Smooth muscle cell (in vitro differentiated cells): ENCODE measurements at regions not wholly inside any gene's neighbourhood (a gene's known extent, or its start where the extent isn't known, plus 50 kb on each side); places are given as distances from the start of the nearest gene placed in this dataset.
"Not testable (repeated sequence)": the region's sequence is repeated elsewhere in the genome, so short reads cannot be mapped to it uniquely, and the experiment has no call there.

ENCODE experiments used
- DNase-seq: peaks from one replicate; lab custom pipeline; 2025; ENCODE audit not compliant: unreplicated experiment; lab: John Stamatoyannopoulos, UW
- H2AFZ ChIP-seq: fragments of 200-600 bp; sonication (generic); 2 replicates; pipeline ENCODE4 v1.6.0; 2016; ENCODE audit warnings: antibody characterized with exemption, low read depth, mild to moderate bottlenecking
- H3F3A ChIP-seq: fragments of 200-600 bp; sonication (generic); 2 replicates; pipeline ENCODE4 v1.6.0; 2017; ENCODE audit warnings: antibody characterized with exemption, low read depth
- H3K27ac ChIP-seq: fragments of 200-600 bp; sonication (generic); 2 replicates; pipeline ENCODE4 v1.5.1; 2016; ENCODE audit warnings: low read depth, mild to moderate bottlenecking
- H3K27me3 ChIP-seq: fragments of 200-600 bp; sonication (generic); 2 replicates; pipeline ENCODE4 v1.6.1; 2016; ENCODE audit warnings: low read depth, mild to moderate bottlenecking
- H3K36me3 ChIP-seq: fragments of 200-600 bp; sonication (generic); 2 replicates; pipeline ENCODE4 v1.5.1; 2016; ENCODE audit warnings: low read depth
- H3K4me1 ChIP-seq: fragments of 200-600 bp; sonication (generic); 2 replicates; pipeline ENCODE4 v1.5.1; 2016; ENCODE audit warnings: low read depth
- H3K4me2 ChIP-seq: fragments of 200-600 bp; sonication (generic); 2 replicates; pipeline ENCODE4 v1.6.0; 2016; ENCODE audit warnings: mild to moderate bottlenecking
- H3K4me3 ChIP-seq: fragments of 200-600 bp; sonication (generic); 2 replicates; pipeline ENCODE4 v1.5.1; 2016; ENCODE audit warnings: mild to moderate bottlenecking
- H3K79me2 ChIP-seq: fragments of 200-600 bp; sonication (generic); 2 replicates; pipeline ENCODE4 v1.6.0; 2016; ENCODE audit warnings: low read depth, mild to moderate bottlenecking
- H3K9ac ChIP-seq: fragments of 200-600 bp; sonication (generic); 2 replicates; pipeline ENCODE4 v1.6.0; 2016; ENCODE audit warnings: low read depth
- H3K9me3 ChIP-seq: fragments of 200-600 bp; sonication (generic); replicated peaks from 2 replicates; pipeline ENCODE4 v1.5.1; 2016; ENCODE audit warnings: low read depth
- H4K20me1 ChIP-seq: fragments of 200-600 bp; sonication (generic); 2 replicates; pipeline ENCODE4 v1.6.0; 2016; ENCODE audit warnings: low read depth
- WGBS: methylation state at CpG from one replicate; pipeline ENCODE4 v1.1.7; 2016; ENCODE audit warnings: low lambda C conversion rate; 5-methylcytosine and 5-hydroxymethylcytosine counted together
- TF ChIP-seq, protein P1 (sequence below): fragments of 200-600 bp; sonication (generic); IDR thresholded peaks from 2 replicates; pipeline ENCODE4 v1.5.1; 2017; ENCODE audit warnings: borderline replicate concordance, mild to moderate bottlenecking, antibody characterized with exemption; ENCODE audit not compliant: insufficient read depth, poor library complexity, severe bottlenecking

DNA sequence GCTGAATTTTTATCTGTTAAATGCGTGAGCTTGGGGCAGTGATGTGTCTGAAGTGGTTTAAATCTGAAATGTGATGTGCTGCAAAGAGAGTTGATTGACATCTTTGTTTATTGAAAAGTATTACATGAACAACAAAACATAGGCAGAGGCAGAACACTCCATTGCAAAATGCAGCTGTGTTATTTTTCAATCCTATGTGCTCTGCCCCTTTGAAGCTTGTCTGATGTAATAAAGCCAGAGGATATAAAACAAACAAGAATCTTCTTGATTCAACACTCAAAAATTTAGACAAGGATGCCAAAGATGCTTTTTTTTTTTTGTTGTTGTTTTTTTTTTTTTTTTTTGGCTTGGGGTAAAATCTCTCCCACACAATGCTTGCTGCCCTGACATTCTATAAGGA, 482.4 kb upstream of the MMS22L start:
- Histone ChIP-seq H3K27ac (no peak overlapping the region), H3K79me2 (no peaks in the 10 kb centered on the region), H3F3A (no peaks in the 10 kb centered on the region), H2AFZ (no peak overlapping the region), H3K36me3 (no peaks in the 10 kb centered on the region), H3K4me3 (no peak overlapping the region), H3K4me1 (no peaks in the 10 kb centered on the region), H3K27me3 (no peaks in the 10 kb centered on the region), H4K20me1 (no peaks in the 10 kb centered on the region), H3K9ac (no peak overlapping the region), H3K4me2 (no peak overlapping the region), H3K9me3 (no peaks in the 10 kb centered on the region)
- WGBS = 96% methylated on average over 1 of the region's 1 CpG
- TF ChIP-seq, protein P1, sequence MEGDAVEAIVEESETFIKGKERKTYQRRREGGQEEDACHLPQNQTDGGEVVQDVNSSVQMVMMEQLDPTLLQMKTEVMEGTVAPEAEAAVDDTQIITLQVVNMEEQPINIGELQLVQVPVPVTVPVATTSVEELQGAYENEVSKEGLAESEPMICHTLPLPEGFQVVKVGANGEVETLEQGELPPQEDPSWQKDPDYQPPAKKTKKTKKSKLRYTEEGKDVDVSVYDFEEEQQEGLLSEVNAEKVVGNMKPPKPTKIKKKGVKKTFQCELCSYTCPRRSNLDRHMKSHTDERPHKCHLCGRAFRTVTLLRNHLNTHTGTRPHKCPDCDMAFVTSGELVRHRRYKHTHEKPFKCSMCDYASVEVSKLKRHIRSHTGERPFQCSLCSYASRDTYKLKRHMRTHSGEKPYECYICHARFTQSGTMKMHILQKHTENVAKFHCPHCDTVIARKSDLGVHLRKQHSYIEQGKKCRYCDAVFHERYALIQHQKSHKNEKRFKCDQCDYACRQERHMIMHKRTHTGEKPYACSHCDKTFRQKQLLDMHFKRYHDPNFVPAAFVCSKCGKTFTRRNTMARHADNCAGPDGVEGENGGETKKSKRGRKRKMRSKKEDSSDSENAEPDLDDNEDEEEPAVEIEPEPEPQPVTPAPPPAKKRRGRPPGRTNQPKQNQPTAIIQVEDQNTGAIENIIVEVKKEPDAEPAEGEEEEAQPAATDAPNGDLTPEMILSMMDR = no peak
- DNase-seq = no peak

- no peaks in the 10 kb centered on the region for H3K36me3 ChIP-seq
- no peak overlapping the region for H2AFZ ChIP-seq
- no peaks in the 10 kb centered on the region for H3K79me2 ChIP-seq
- no peaks in the 10 kb centered on the region for H3K27me3 ChIP-seq
- H3K9ac ChIP-seq = no peak overlapping the region
- WGBS = 39% methylated on average over 2 of the region's 2 CpGs
- no peak overlapping the region for H3K4me3 ChIP-seq
- TF ChIP-seq, protein P1 = no peak
- no peak overlapping the region for H3K27ac ChIP-seq
- H3K4me2 ChIP-seq = no peak overlapping the region
- no peaks in the 10 kb centered on the region for H4K20me1 ChIP-seq
- H3K4me1 ChIP-seq = no peaks in the 10 kb centered on the region
- no peak for DNase-seq
- no peaks in the 10 kb centered on the region for H3K9me3 ChIP-seq
- no peaks in the 10 kb centered on the region for H3F3A ChIP-seq
These were observed 488.4 kb upstream of the MMS22L start for GRCh38 chr6:97771372-97771771.

- no peak for DNase-seq
- H3K4me2 ChIP-seq = no peak overlapping the region
- no peaks in the 10 kb centered on the region for H3K4me1 ChIP-seq
- no peak overlapping the region for H3K27ac ChIP-seq
- no peaks in the 10 kb centered on the region for H3K9me3 ChIP-seq
- 94% methylated on average over 5 of the region's 5 CpGs for WGBS
- no peaks in the 10 kb centered on the region for H4K20me1 ChIP-seq
- H3K9ac ChIP-seq = no peak overlapping the region
- no peak overlapping the region for H2AFZ ChIP-seq
- no peaks in the 10 kb centered on the region for H3F3A ChIP-seq
- H3K36me3 ChIP-seq = no peaks in the 10 kb centered on the region
- no peak overlapping the region for H3K4me3 ChIP-seq
- no peaks in the 10 kb centered on the region for H3K79me2 ChIP-seq
- TF ChIP-seq, protein P1 = no peak
- no peaks in the 10 kb centered on the region for H3K27me3 ChIP-seq
These were observed 492.0 kb upstream of the MMS22L start for GRCh38 chr6:97775012-97775411.

DNA sequence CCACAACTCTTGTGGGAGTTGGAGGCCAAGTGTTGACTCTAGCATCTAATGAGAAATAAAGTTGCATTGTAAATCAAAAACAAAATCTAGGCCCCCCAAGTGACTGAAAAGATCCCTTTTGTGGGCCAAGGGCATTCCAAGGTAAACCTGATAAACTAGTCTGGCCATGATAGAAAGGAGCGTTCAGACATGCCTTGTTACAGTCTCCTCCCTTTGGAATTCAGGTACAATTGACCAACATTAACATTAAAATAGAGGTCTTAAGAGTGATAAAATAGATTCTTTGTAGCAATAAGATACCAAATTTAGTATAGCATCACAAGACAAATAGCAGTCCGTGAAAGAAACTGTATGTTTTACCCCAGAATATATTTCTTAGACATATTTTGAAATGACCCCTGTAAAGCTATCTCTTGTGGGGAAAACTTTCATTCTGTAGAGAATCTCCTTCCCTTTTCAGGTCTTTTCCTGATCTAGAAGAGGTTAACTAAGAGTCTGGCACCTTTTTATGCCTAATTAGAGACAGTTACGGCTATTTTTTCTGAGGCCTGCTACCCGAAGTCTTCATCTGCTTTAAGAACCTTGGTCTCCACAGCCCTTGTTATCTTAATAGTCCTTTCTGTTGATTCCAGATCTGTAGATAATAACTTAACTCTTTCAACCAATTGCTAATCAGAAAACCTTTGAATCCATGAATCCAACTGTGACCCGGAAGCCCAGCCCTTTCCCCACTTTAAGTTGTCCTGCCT, 495.4 kb upstream of the MMS22L start:
- Histone ChIP-seq H3K9ac (no peak overlapping the region), H3K9me3 (no peaks in the 10 kb centered on the region), H3K4me2 (no peak overlapping the region), H2AFZ (no peak overlapping the region), H3K4me1 (no peaks in the 10 kb centered on the region), H3K27me3 (no peaks in the 10 kb centered on the region), H3K79me2 (no peaks in the 10 kb centered on the region), H3K27ac (no peak overlapping the region), H4K20me1 (no peaks in the 10 kb centered on the region), H3K36me3 (no peaks in the 10 kb centered on the region), H3F3A (no peaks in the 10 kb centered on the region), H3K4me3 (no peak overlapping the region)
- TF ChIP-seq, protein P1 = no peak
- DNase-seq = no peak
- WGBS = 44% methylated on average over 5 of the region's 5 CpGs

GRCh38 chr6:97779039-97779766, 496.2 kb upstream of the MMS22L start:
- H4K20me1 ChIP-seq, H3K4me2 ChIP-seq, H3K27me3 ChIP-seq, H3K4me1 ChIP-seq, H3K79me2 ChIP-seq, H3K9me3 ChIP-seq, H2AFZ ChIP-seq, H3K36me3 ChIP-seq, DNase-seq, H3F3A ChIP-seq, H3K9ac ChIP-seq, H3K27ac ChIP-seq, H3K4me3 ChIP-seq: not testable (repeated sequence)
- 88% methylated on average over 5 of the region's 6 CpGs for WGBS
